ENCODE measurements at regions not wholly inside any gene's neighbourhood (a gene's known extent, or its start where the extent isn't known, plus 50 kb on each side); places are given as distances from the start of the nearest gene placed in this dataset.

- Histone ChIP-seq H3F3A (ENCODE audit: insufficient read depth, low read length, poor library complexity, severe bottlenecking) (no peaks in the 10 kb centered on the region), H3K36me3 (ENCODE audit: insufficient read depth, low read length) (no peaks in the 10 kb centered on the region), H3K4me3 (ENCODE audit: low read length) (no peak overlapping the region), H3K27me3 (ENCODE audit: insufficient read depth, low read depth, low read length) (no peaks in the 10 kb centered on the region), H3K9me2 (ENCODE audit: insufficient read depth, low read length) (no peaks in the 10 kb centered on the region), H3K9me3 (ENCODE audit: low read length) (no peaks in the 10 kb centered on the region), H3K27ac (ENCODE audit: low read length) (no peak overlapping the region), H4K20me1 (ENCODE audit: insufficient read depth) (no peaks in the 10 kb centered on the region), H3K9ac (ENCODE audit: low read length) (no peak overlapping the region), H3K79me2 (replicated peaks; ENCODE audit: insufficient read depth, low read length) (no peaks in the 10 kb centered on the region), H2AFZ (ENCODE audit: low read depth, low read length) (no peak overlapping the region), H3K4me2 (ENCODE audit: low read length) (no peak overlapping the region)
- TF ChIP-seq POLR2AphosphoS5 (IDR thresholded peaks at IDR 0.05): no peak
- no peak for TF ChIP-seq TAF1 (IDR thresholded peaks at IDR 0.05; ENCODE audit: low read depth)
- TF ChIP-seq CTCF (IDR thresholded peaks at IDR 0.05; ENCODE audit: poor library complexity, severe bottlenecking): no peak
- TF ChIP-seq EP300 (conservative IDR thresholded peaks at IDR 0.05; ENCODE audit: poor library complexity, severe bottlenecking): no peak
- no peak for TF ChIP-seq MXI1 (conservative IDR thresholded peaks at IDR 0.05; ENCODE audit: poor library complexity, severe bottlenecking)
- TF ChIP-seq EZH2 (IDR thresholded peaks at IDR 0.05; ENCODE audit: borderline replicate concordance, insufficient read depth, low read length, poor library complexity, severe bottlenecking): no peak
- no peak for TF ChIP-seq SMC3 (conservative IDR thresholded peaks at IDR 0.05; ENCODE audit: poor library complexity)
- TF ChIP-seq RAD21 (conservative IDR thresholded peaks at IDR 0.05): no peak
- TF ChIP-seq REST (IDR thresholded peaks at IDR 0.05; ENCODE audit: borderline replicate concordance): no peak
These were observed 76.5 kb upstream of the ATF7IP2 start for GRCh38 chr16:10309271-10309932.

GRCh38 chr16:10312008-10312407 is 73.9 kb upstream of the ATF7IP2 start:
- Histone ChIP-seq H3K4me2 (ENCODE audit: low read length) (no peak overlapping the region), H2AFZ (ENCODE audit: low read depth, low read length) (no peak overlapping the region), H3K27me3 (ENCODE audit: insufficient read depth, low read depth, low read length) (no peaks in the 10 kb centered on the region), H3K9ac (ENCODE audit: low read length) (no peak overlapping the region), H3K4me3 (ENCODE audit: low read length) (no peak overlapping the region), H3K9me3 (ENCODE audit: low read length) (no peaks in the 10 kb centered on the region), H3F3A (ENCODE audit: insufficient read depth, low read length, poor library complexity, severe bottlenecking) (no peaks in the 10 kb centered on the region), H3K79me2 (replicated peaks; ENCODE audit: insufficient read depth, low read length) (no peaks in the 10 kb centered on the region), H4K20me1 (ENCODE audit: insufficient read depth) (no peaks in the 10 kb centered on the region), H3K27ac (ENCODE audit: low read length) (no peak overlapping the region), H3K36me3 (ENCODE audit: insufficient read depth, low read length) (no peaks in the 10 kb centered on the region), H3K9me2 (ENCODE audit: insufficient read depth, low read length) (no peaks in the 10 kb centered on the region)
- TF ChIP-seq RAD21 (conservative IDR thresholded peaks at IDR 0.05): no peak
- no peak for TF ChIP-seq EP300 (conservative IDR thresholded peaks at IDR 0.05; ENCODE audit: poor library complexity, severe bottlenecking)
